PC-9 (cell line): ENCODE measurements at regions not wholly inside any gene's neighbourhood (a gene's known extent, or its start where the extent isn't known, plus 50 kb on each side); places are given as distances from the start of the nearest gene placed in this dataset.

ENCODE experiments used
- EZH2 ChIP-seq: fragments of 200-600 bp; sonication (generic); IDR thresholded peaks from 2 replicates; pipeline ENCODE4 v1.8.0; 2017; ENCODE audit warnings: antibody characterized with exemption, low read depth
- TF ChIP-seq, protein P1 (sequence below): fragments of 200-600 bp; sonication (generic); conservative IDR thresholded peaks from 2 replicates; pipeline ENCODE4 v1.6.1; 2017; ENCODE audit warnings: mixed run types, antibody characterized with exemption, mild to moderate bottlenecking, moderate library complexity

DNA sequence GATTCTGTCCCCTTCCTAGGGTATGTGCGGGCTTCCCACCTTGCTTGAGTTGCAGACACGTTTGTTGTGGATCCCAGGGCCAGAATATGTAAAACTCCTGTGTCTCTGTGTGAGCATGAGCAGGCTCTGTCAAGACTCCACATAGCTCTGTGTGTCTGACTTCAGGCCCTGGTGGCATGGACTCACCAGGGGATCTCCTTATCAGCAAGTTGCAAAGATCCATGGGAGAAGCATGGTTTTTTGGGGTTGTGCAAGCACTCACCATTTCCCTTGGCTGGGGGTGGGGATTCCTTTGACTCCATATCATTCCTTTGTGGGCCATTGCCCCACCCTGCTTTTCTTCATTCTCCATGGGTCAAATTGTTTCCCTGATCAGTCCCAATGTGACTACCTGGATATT lies 205.6 kb downstream of the TUSC1 start:
- TF ChIP-seq, protein P1, sequence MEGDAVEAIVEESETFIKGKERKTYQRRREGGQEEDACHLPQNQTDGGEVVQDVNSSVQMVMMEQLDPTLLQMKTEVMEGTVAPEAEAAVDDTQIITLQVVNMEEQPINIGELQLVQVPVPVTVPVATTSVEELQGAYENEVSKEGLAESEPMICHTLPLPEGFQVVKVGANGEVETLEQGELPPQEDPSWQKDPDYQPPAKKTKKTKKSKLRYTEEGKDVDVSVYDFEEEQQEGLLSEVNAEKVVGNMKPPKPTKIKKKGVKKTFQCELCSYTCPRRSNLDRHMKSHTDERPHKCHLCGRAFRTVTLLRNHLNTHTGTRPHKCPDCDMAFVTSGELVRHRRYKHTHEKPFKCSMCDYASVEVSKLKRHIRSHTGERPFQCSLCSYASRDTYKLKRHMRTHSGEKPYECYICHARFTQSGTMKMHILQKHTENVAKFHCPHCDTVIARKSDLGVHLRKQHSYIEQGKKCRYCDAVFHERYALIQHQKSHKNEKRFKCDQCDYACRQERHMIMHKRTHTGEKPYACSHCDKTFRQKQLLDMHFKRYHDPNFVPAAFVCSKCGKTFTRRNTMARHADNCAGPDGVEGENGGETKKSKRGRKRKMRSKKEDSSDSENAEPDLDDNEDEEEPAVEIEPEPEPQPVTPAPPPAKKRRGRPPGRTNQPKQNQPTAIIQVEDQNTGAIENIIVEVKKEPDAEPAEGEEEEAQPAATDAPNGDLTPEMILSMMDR = no peak
- TF ChIP-seq EZH2 = no peak
